ENCODE measurements at regions not wholly inside any gene's neighbourhood (a gene's known extent, or its start where the extent isn't known, plus 50 kb on each side); places are given as distances from the start of the nearest gene placed in this dataset.
"Not testable (repeated sequence)": the region's sequence is repeated elsewhere in the genome, so short reads cannot be mapped to it uniquely, and the experiment has no call there.

- Histone ChIP-seq H3K27ac (replicated peaks) (no peak overlapping the region), H3K4me3 (no peak overlapping the region), H3K36me3 (no peaks in the 10 kb centered on the region), H3K27me3 (ENCODE audit: low read depth) (no peaks in the 10 kb centered on the region), H3K9me3 (replicated peaks) (peaks cover under 1% of the 10 kb centered on the region), H3K4me1 (peaks cover 6% of the 10 kb centered on the region)
- TF ChIP-seq CTCF (IDR thresholded peaks at IDR 0.05; ENCODE audit: borderline replicate concordance), result no peak
- intact Hi-C loops (cut with micrococcal nuclease), result no loop called here
- no peak for DNase-seq
Measured at GRCh38 chr5:90095292-90096060, 314.1 kb downstream of the CETN3 start.

- intact Hi-C loops (cut with micrococcal nuclease), result no loop called here
- H3K36me3 ChIP-seq, result no peaks in the 10 kb centered on the region
- H3K27me3 ChIP-seq (ENCODE audit: low read depth), result no peaks in the 10 kb centered on the region
- H3K27ac ChIP-seq (replicated peaks), result no peak overlapping the region
- no peak overlapping the region for H3K4me3 ChIP-seq
- DNase-seq, result no peak
- peaks cover 2% of the 10 kb centered on the region for H3K4me1 ChIP-seq
- peaks cover 16% of the 10 kb centered on the region for H3K9me3 ChIP-seq (replicated peaks)
- TF ChIP-seq CTCF (IDR thresholded peaks at IDR 0.05; ENCODE audit: borderline replicate concordance), result no peak
Measured at GRCh38 chr5:90093751-90094485, 315.6 kb downstream of the CETN3 start.

DNA sequence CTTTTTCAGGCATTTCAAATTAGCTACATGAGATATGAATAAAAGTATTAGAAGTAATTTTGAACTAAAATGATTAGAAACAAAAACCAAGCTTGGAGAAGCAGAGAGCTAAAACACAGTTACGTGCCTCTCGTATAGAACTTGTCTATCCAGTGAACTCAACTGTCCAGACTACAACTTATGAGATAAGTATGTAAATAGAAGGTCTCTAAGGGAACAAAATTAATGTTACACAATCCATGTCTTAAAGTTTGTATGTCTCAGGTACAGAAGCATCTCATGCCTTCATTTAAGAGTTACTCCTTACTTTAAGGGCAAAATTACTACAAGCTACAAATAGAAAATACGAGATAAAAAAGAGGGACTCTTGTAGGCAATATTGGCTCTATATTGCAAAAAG lies 316.8 kb downstream of the CETN3 start:
- no peak for DNase-seq
- no peak overlapping the region for H3K27ac ChIP-seq (replicated peaks)
- TF ChIP-seq CTCF (IDR thresholded peaks at IDR 0.05; ENCODE audit: borderline replicate concordance), result no peak
- H3K4me3 ChIP-seq, result no peak overlapping the region
- intact Hi-C loops (cut with micrococcal nuclease), result no loop called here
- no peaks in the 10 kb centered on the region for H3K36me3 ChIP-seq
- no peaks in the 10 kb centered on the region for H3K27me3 ChIP-seq (ENCODE audit: low read depth)
- peaks cover 28% of the 10 kb centered on the region for H3K9me3 ChIP-seq (replicated peaks)
- no peaks in the 10 kb centered on the region for H3K4me1 ChIP-seq

- H3K27ac ChIP-seq (replicated peaks), result no peak overlapping the region
- no peaks in the 10 kb centered on the region for H3K36me3 ChIP-seq
- H3K4me1 ChIP-seq, result no peaks in the 10 kb centered on the region
- H3K4me3 ChIP-seq, result no peak overlapping the region
- peaks cover 52% of the 10 kb centered on the region for H3K9me3 ChIP-seq (replicated peaks)
- intact Hi-C loops (cut with micrococcal nuclease), result no loop called here
- DNase-seq, result no peak
- no peaks in the 10 kb centered on the region for H3K27me3 ChIP-seq (ENCODE audit: low read depth)
- TF ChIP-seq CTCF (IDR thresholded peaks at IDR 0.05; ENCODE audit: borderline replicate concordance), result no peak
Measured at GRCh38 chr5:90084342-90084741, 325.2 kb downstream of the CETN3 start.

DNA sequence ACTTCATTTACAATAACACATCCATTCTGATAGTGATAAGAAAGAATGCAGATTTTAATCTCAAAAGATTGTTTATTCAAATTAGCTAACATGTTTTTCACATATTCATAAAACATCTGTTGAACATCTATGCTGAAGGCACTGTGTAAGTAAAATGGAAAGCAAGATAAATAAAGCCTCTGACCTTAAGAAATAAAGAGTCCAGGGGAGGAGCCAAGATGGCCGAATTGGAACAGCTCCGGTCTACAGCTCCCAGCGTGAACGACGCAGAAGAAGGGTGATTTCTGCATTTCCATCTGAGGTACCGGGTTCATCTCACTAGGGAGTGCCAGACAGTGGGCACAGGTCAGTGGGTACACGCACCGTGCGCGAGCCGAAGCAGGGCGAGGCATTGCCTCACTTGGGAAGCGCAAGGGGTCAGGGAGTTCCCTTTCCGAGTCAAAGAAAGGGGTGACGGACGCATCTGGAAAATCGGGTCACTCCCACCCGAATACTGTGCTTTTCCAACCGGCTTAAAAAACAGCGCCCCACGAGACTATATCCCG lies 336.5 kb downstream of the CETN3 start:
- H3K27ac ChIP-seq (replicated peaks); DNase-seq; H3K4me3 ChIP-seq; intact Hi-C loops (cut with micrococcal nuclease); H3K27me3 ChIP-seq (ENCODE audit: low read depth); H3K9me3 ChIP-seq (replicated peaks); H3K36me3 ChIP-seq; H3K4me1 ChIP-seq: not testable (repeated sequence)

DNA sequence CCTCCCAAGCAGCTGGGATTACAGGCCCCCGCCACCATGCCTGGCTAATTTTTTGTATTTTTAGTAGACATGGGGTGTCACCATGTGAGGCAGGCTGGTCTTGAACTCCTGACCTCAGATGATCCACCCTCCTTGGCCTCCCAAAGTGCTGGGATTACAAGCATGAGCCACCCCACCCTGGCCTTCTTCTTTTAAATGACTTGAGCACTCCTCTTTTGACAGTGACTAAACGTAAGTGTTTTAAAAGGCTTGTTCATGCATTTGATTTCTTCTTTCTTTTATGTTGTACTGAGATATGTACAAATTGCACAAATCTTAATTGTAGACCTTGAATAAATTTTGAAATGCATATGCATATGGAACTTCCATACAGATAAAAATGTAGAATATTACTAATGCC lies 337.9 kb downstream of the CETN3 start:
- Histone ChIP-seq H3K27ac (replicated peaks) (no peak overlapping the region), H3K4me1 (no peaks in the 10 kb centered on the region), H3K4me3 (no peak overlapping the region), H3K27me3 (ENCODE audit: low read depth) (no peaks in the 10 kb centered on the region), H3K36me3 (no peaks in the 10 kb centered on the region), H3K9me3 (replicated peaks) (peaks cover 7% of the 10 kb centered on the region)
- intact Hi-C loops (cut with micrococcal nuclease), result no loop called here
- TF ChIP-seq CTCF (IDR thresholded peaks at IDR 0.05; ENCODE audit: borderline replicate concordance), result no peak
- no peak for DNase-seq

Data from left ventricle myocardium inferior (tissue), 1 donor.